Skin epidermis (tissue), 12 donors: ENCODE measurements at regions not wholly inside any gene's neighbourhood (a gene's known extent, or its start where the extent isn't known, plus 50 kb on each side); places are given as distances from the start of the nearest gene placed in this dataset.

ENCODE experiments used
- H3K27ac ChIP-seq, 21 experiments: fragments of 200-600 bp; sonication (generic) in 11 of 21; one replicate each; pipeline ENCODE4 v1.5.0; 2020; ENCODE audit warnings: mild to moderate bottlenecking in 3 of 21, inconsistent platforms in 2 of 21, moderate library complexity in 2 of 21
- H3K4me3 ChIP-seq, 7 experiments: fragments of 200-600 bp; sonication (generic) in 2 of 7; one replicate each; pipeline ENCODE4 v1.5.0; 2020; ENCODE audit warnings: inconsistent platforms in 2 of 7, mild to moderate bottlenecking in 2 of 7, moderate library complexity in 1 of 7

- H3K27ac ChIP-seq, result no peak overlapping the region
Measured at GRCh38 chr6:51487937-51488336, 599.5 kb downstream of the PKHD1 start.

GRCh38 chr6:51489133-51489532 lies 598.3 kb downstream of the PKHD1 start:
- Histone ChIP-seq H3K4me3 (no peak overlapping the region), H3K27ac (no peak overlapping the region)

More at GRCh38 chr6:51487937-51488336, 599.5 kb downstream of the PKHD1 start:
- H3K4me3 ChIP-seq, result no peak overlapping the region

GRCh38 chr6:51490101-51490500 lies 597.3 kb downstream of the PKHD1 start:
- Histone ChIP-seq H3K4me3 (no peak overlapping the region), H3K27ac (no peak overlapping the region)

GRCh38 chr6:51494342-51494741 lies 593.1 kb downstream of the PKHD1 start:
- Histone ChIP-seq H3K4me3 (no peak overlapping the region), H3K27ac (no peak overlapping the region)

- Histone ChIP-seq H3K27ac (peak overlapping the region in 1 of 21 experiments; percentile 31), H3K4me3 (no peak overlapping the region)
Measured at GRCh38 chr6:51495096-51495495, 592.3 kb downstream of the PKHD1 start.

- Histone ChIP-seq H3K27ac (peak overlapping the region in 2 of 21 experiments; percentile 19 to 31), H3K4me3 (no peak overlapping the region)
Measured at GRCh38 chr6:51495610-51496396, 591.6 kb downstream of the PKHD1 start.

GRCh38 chr6:51502996-51503395 lies 584.4 kb downstream of the PKHD1 start:
- Histone ChIP-seq H3K4me3 (no peak overlapping the region), H3K27ac (no peak overlapping the region)

GRCh38 chr6:51505434-51505833 lies 582.0 kb downstream of the PKHD1 start:
- no peak overlapping the region for H3K4me3 ChIP-seq
- no peak overlapping the region for H3K27ac ChIP-seq

GRCh38 chr6:51509597-51509996 lies 577.8 kb downstream of the PKHD1 start:
- Histone ChIP-seq H3K4me3 (no peak overlapping the region), H3K27ac (no peak overlapping the region)

GRCh38 chr6:51511081-51511480 lies 576.3 kb downstream of the PKHD1 start:
- no peak overlapping the region for H3K27ac ChIP-seq
- H3K4me3 ChIP-seq, result no peak overlapping the region

- Histone ChIP-seq H3K4me3 (no peak overlapping the region), H3K27ac (no peak overlapping the region)
Measured at GRCh38 chr6:51513891-51514747, 573.3 kb downstream of the PKHD1 start.

GRCh38 chr6:51514748-51515402 lies 572.5 kb downstream of the PKHD1 start:
- Histone ChIP-seq H3K27ac (no peak overlapping the region), H3K4me3 (no peak overlapping the region)

GRCh38 chr6:51526049-51526448 lies 561.4 kb downstream of the PKHD1 start:
- Histone ChIP-seq H3K27ac (no peak overlapping the region), H3K4me3 (no peak overlapping the region)

- no peak overlapping the region for H3K4me3 ChIP-seq
Measured at GRCh38 chr6:51526922-51527321, 560.5 kb downstream of the PKHD1 start.

GRCh38 chr6:51528556-51528955 lies 558.9 kb downstream of the PKHD1 start:
- no peak overlapping the region for H3K4me3 ChIP-seq
- H3K27ac ChIP-seq, result no peak overlapping the region

More at GRCh38 chr6:51526922-51527321, 560.5 kb downstream of the PKHD1 start:
- no peak overlapping the region for H3K27ac ChIP-seq

GRCh38 chr6:51529240-51529639 lies 558.2 kb downstream of the PKHD1 start:
- no peak overlapping the region for H3K4me3 ChIP-seq
- no peak overlapping the region for H3K27ac ChIP-seq

GRCh38 chr6:51531623-51532022 lies 555.8 kb downstream of the PKHD1 start:
- no peak overlapping the region for H3K4me3 ChIP-seq
- no peak overlapping the region for H3K27ac ChIP-seq

- no peak overlapping the region for H3K4me3 ChIP-seq
- H3K27ac ChIP-seq, result no peak overlapping the region
Measured at GRCh38 chr6:51533962-51534361, 553.5 kb downstream of the PKHD1 start.

GRCh38 chr6:51535327-51535726 lies 552.1 kb downstream of the PKHD1 start:
- no peak overlapping the region for H3K27ac ChIP-seq
- H3K4me3 ChIP-seq, result no peak overlapping the region

GRCh38 chr6:51536728-51537127 lies 550.7 kb downstream of the PKHD1 start:
- no peak overlapping the region for H3K27ac ChIP-seq

More at GRCh38 chr6:51536728-51537127, 550.7 kb downstream of the PKHD1 start:
- no peak overlapping the region for H3K4me3 ChIP-seq
